K562 (cell line): ENCODE measurements at regions not wholly inside any gene's neighbourhood (a gene's known extent, or its start where the extent isn't known, plus 50 kb on each side); places are given as distances from the start of the nearest gene placed in this dataset.

Experiments
- ATAC-seq: fragments of 200-7000 bp; cut with Tn5 transposase; 3 replicates; pipeline ENCODE4 v1.9.1; 2020; ENCODE audit warnings: moderate library complexity
- BruUV-seq: library from RNA; stranded (reverse); fragments of 400-500 nt; replicated peaks from 2 replicates; lab custom pipeline; 2021; lab: Mats Ljungman, UMichigan
- CTCF ChIA-PET: fragments of 300-600 bp; formaldehyde crosslinking; extraction: SDS; loops from one replicate; lab custom pipeline; 2021; ENCODE audit warnings: low intra/inter-chr PET ratio; lab: Yijun Ruan, JAX
- POLR2A ChIA-PET: fragments of 300-600, 350-650 bp; sonication (Branson Sonifier 250); formaldehyde crosslinking; extraction: SDS; loops from one replicate; lab custom pipeline; 2021; ENCODE audit warnings: antibody characterized with exemption, inconsistent platforms; lab: Yijun Ruan, JAX
- DNase-seq, 4 experiments: peaks; one replicate each; pipeline versions ENCODE4 v3.0.0 to v3.0.0-alpha.2; 2011 to 2018; ENCODE audit warnings: low spot score in 3 of 4, mixed read lengths in 3 of 4; ENCODE audit errors: extremely low read depth in 1 of 4
- FAIRE-seq: peaks from 2 replicates; lab custom pipeline; 2011; peaks lifted over from hg19 to GRCh38; lab: Jason Lieb, UNC
- H2AFZ ChIP-seq: 2 replicates; pipeline ENCODE4 v1.6.0; 2011; ENCODE audit warnings: low read depth, low read length, control low read depth, inconsistent platforms
- H3K27ac ChIP-seq: fragments of 200-600 bp; 3 replicates; pipeline ENCODE4 v1.8.0; 2011; ENCODE audit warnings: low read depth, mild to moderate bottlenecking, control low read depth, inconsistent platforms, low read length, moderate library complexity, mixed read lengths; ENCODE audit errors: extremely low read depth
- H3K27me3 ChIP-seq, 2 experiments: fragments of 300-600 bp in 1 of 2; 2 replicates in 1 of 2; 3 replicates in 1 of 2; pipeline versions ENCODE4 v1.6.0 to v1.8.0; 2011; ENCODE audit warnings: inconsistent platforms in 2 of 2, low read length in 2 of 2, mild to moderate bottlenecking in 1 of 2, mixed read lengths in 1 of 2, moderate library complexity in 1 of 2; ENCODE audit not compliant: control insufficient read depth in 2 of 2, insufficient read depth in 2 of 2
- H3K36me3 ChIP-seq: fragments of 300-600 bp; 3 replicates; pipeline ENCODE4 v1.8.0; 2011; ENCODE audit warnings: mild to moderate bottlenecking, low read length, inconsistent platforms; ENCODE audit not compliant: control insufficient read depth, insufficient read depth
- H3K4me1 ChIP-seq, 2 experiments: fragments of 200-600 bp in 1 of 2; replicated peaks in 1 of 2; 2 replicates in 1 of 2; 3 replicates in 1 of 2; pipeline versions ENCODE4 v1.5.1 to v1.8.0; 2011; ENCODE audit warnings: inconsistent platforms in 2 of 2, low read length in 2 of 2, mild to moderate bottlenecking in 1 of 2, mixed read lengths in 1 of 2, moderate library complexity in 1 of 2; ENCODE audit not compliant: control insufficient read depth in 2 of 2, insufficient read depth in 2 of 2
- H3K4me2 ChIP-seq: 2 replicates; pipeline ENCODE4 v1.6.1; 2011; ENCODE audit warnings: low read length, control low read depth, inconsistent platforms, mixed read lengths; ENCODE audit not compliant: insufficient read depth
- H3K4me3 ChIP-seq: fragments of 200-600 bp; sonication (generic), shearing (Covaris generic); 2 replicates; pipeline ENCODE4 v1.5.1; 2016; ENCODE audit warnings: control low read depth, inconsistent platforms
- H3K79me2 ChIP-seq: fragments of 200-600 bp; 3 replicates; pipeline ENCODE4 v1.8.0; 2011; ENCODE audit warnings: low read length, inconsistent platforms; ENCODE audit not compliant: control insufficient read depth, insufficient read depth
- H3K9ac ChIP-seq, 2 experiments: 2 replicates each; pipeline versions ENCODE4 v1.6.0 to v1.6.1; 2011; ENCODE audit warnings: low read depth in 2 of 2, low read length in 2 of 2, control low read depth in 1 of 2, inconsistent platforms in 1 of 2, mild to moderate bottlenecking in 1 of 2, mixed read lengths in 1 of 2; ENCODE audit not compliant: insufficient read depth in 1 of 2
- H3K9me1 ChIP-seq: one replicate; pipeline ENCODE4 v1.6.0; 2011; ENCODE audit warnings: inconsistent platforms, mild to moderate bottlenecking, low read length, moderate library complexity; ENCODE audit not compliant: control insufficient read depth, insufficient read depth
- H3K9me3 ChIP-seq: replicated peaks from 2 replicates; pipeline ENCODE4 v1.5.1; 2011; ENCODE audit warnings: low read depth, low read length, inconsistent platforms; ENCODE audit not compliant: control insufficient read depth, insufficient read depth
- H4K20me1 ChIP-seq: replicated peaks from 2 replicates; pipeline ENCODE4 v1.6.1; 2011; ENCODE audit warnings: low read length, inconsistent platforms, mixed read lengths; ENCODE audit not compliant: control insufficient read depth, insufficient read depth
- E2F8 ChIP-seq: fragments of 450-650 bp; IDR thresholded peaks from 2 replicates; pipeline ENCODE4 v1.7.1; 2018; ENCODE audit warnings: mild to moderate bottlenecking, low read depth; ENCODE audit not compliant: partially characterized antibody
- NFATC3 ChIP-seq: fragments of 450-650 bp; IDR thresholded peaks from 2 replicates; pipeline ENCODE4 v1.6.1; 2017; ENCODE audit warnings: mild to moderate bottlenecking
- NR2C1 ChIP-seq, 2 experiments: fragments of 450-650 bp; IDR thresholded peaks; 2 replicates each; pipeline ENCODE4 v1.6.1; 2017; ENCODE audit warnings: mild to moderate bottlenecking in 2 of 2, antibody characterized with exemption in 1 of 2, inconsistent platforms in 1 of 2, missing compliant biosample characterization in 1 of 2, missing genetic modification characterization in 1 of 2
- ZNF280A ChIP-seq: fragments of 450-650 bp; IDR thresholded peaks from 2 replicates; pipeline ENCODE4 v1.6.1; 2018; ENCODE audit warnings: mild to moderate bottlenecking, low read depth; ENCODE audit not compliant: partially characterized antibody
- ZNF449 ChIP-seq: fragments of 250-450 bp; sonication (Bioruptor Pico); IDR thresholded peaks from 2 replicates; pipeline ENCODE4 v1.8.0; 2022; ENCODE audit warnings: moderate library complexity, mild to moderate bottlenecking, inconsistent platforms
- ZNF57 ChIP-seq: fragments of 450-650 bp; formaldehyde crosslinking; IDR thresholded peaks from 2 replicates; pipeline ENCODE4 v1.4.0; 2020; ENCODE audit warnings: mild to moderate bottlenecking, moderate library complexity
- WGBS: fragments of 100-300 bp; shearing (Covaris generic); methylation state at CpG from one replicate; pipeline ENCODE4 v1.1.6; 2016; ENCODE audit warnings: low coverage, mixed read lengths; ENCODE audit not compliant: insufficient coverage; ENCODE audit errors: missing lambda C conversion rate; 5-methylcytosine and 5-hydroxymethylcytosine counted together
- in situ Hi-C: fragments of 300-500 bp; cut with MboI; formaldehyde crosslinking; loops from 4 replicates; pipeline ENCODE4 v1.15.0; 2018; ENCODE audit warnings: inconsistent platforms, mixed read lengths
- intact Hi-C: fragments of 100-400 bp; cut with micrococcal nuclease; formaldehyde crosslinking; loops from 2 replicates; pipeline ENCODE4 v1.14.2; 2022
- TF ChIP-seq, protein P1 (sequence below): sonication (generic); formaldehyde crosslinking; IDR thresholded peaks from 2 replicates; pipeline ENCODE4 v1.8.0; 2023; ENCODE audit warnings: mild to moderate bottlenecking, missing genetic modification reagents
- TF ChIP-seq, protein P2 (sequence below): fragments of 450-650 bp; conservative IDR thresholded peaks from 2 replicates; pipeline ENCODE4 v1.6.1; 2016; ENCODE audit warnings: missing genetic modification characterization, low read depth, mild to moderate bottlenecking, control low read depth, missing compliant biosample characterization

- Histone ChIP-seq H2AFZ (no peak overlapping the region), H3K9me3 (no peaks in the 10 kb centered on the region), H3K27ac (no peak overlapping the region), H3K27me3 (no peaks in the 10 kb centered on the region; a peak in 2 of 5 replicates), H3K9me1 (no peaks in the 10 kb centered on the region), H3K4me3 (no peak overlapping the region), H4K20me1 (no peaks in the 10 kb centered on the region), H3K36me3 (no peaks in the 10 kb centered on the region), H3K4me2 (no peak overlapping the region), H3K79me2 (no peaks in the 10 kb centered on the region), H3K9ac (no peak overlapping the region), H3K4me1 (no peaks in the 10 kb centered on the region)
- ATAC-seq (no peak), DNase-seq (no peak), FAIRE-seq (no peak)
- intact Hi-C loops, result no loop called here
- in situ Hi-C loops, result no loop called here
- ChIA-PET CTCF (no interaction called here), POLR2A (interaction anchor here (0.6 kb wide), 1 partner anchor 15 kb away, joined by 3 read pairs; no protein-coding TSS in a partner anchor)
- no TSS peak for BruUV-seq
- TF ChIP-seq, protein P1, sequence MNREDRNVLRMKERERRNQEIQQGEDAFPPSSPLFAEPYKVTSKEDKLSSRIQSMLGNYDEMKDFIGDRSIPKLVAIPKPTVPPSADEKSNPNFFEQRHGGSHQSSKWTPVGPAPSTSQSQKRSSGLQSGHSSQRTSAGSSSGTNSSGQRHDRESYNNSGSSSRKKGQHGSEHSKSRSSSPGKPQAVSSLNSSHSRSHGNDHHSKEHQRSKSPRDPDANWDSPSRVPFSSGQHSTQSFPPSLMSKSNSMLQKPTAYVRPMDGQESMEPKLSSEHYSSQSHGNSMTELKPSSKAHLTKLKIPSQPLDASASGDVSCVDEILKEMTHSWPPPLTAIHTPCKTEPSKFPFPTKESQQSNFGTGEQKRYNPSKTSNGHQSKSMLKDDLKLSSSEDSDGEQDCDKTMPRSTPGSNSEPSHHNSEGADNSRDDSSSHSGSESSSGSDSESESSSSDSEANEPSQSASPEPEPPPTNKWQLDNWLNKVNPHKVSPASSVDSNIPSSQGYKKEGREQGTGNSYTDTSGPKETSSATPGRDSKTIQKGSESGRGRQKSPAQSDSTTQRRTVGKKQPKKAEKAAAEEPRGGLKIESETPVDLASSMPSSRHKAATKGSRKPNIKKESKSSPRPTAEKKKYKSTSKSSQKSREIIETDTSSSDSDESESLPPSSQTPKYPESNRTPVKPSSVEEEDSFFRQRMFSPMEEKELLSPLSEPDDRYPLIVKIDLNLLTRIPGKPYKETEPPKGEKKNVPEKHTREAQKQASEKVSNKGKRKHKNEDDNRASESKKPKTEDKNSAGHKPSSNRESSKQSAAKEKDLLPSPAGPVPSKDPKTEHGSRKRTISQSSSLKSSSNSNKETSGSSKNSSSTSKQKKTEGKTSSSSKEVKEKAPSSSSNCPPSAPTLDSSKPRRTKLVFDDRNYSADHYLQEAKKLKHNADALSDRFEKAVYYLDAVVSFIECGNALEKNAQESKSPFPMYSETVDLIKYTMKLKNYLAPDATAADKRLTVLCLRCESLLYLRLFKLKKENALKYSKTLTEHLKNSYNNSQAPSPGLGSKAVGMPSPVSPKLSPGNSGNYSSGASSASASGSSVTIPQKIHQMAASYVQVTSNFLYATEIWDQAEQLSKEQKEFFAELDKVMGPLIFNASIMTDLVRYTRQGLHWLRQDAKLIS, result no peak
- TF ChIP-seq NFATC3, result no peak
- no peak for TF ChIP-seq ZNF57
- TF ChIP-seq E2F8, result no peak
- no peak for TF ChIP-seq ZNF280A
- TF ChIP-seq ZNF449 (CRISPR knock-in tag), result no peak
- TF ChIP-seq NR2C1 (IDR thresholded peaks at IDR 0.05), result no peak
- TF ChIP-seq NR2C1 (tag; IDR thresholded peaks at IDR 0.05), result no peak
- TF ChIP-seq, protein P2, sequence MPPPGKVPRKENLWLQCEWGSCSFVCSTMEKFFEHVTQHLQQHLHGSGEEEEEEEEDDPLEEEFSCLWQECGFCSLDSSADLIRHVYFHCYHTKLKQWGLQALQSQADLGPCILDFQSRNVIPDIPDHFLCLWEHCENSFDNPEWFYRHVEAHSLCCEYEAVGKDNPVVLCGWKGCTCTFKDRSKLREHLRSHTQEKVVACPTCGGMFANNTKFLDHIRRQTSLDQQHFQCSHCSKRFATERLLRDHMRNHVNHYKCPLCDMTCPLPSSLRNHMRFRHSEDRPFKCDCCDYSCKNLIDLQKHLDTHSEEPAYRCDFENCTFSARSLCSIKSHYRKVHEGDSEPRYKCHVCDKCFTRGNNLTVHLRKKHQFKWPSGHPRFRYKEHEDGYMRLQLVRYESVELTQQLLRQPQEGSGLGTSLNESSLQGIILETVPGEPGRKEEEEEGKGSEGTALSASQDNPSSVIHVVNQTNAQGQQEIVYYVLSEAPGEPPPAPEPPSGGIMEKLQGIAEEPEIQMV, result no peak
- 0% methylated on average over 8 of the region's 9 CpGs for WGBS
Measured at GRCh38 chr15:31776039-31776438, 254.3 kb upstream of the CHRNA7 start.
